Vagina (tissue), 2 donors: ENCODE measurements at regions not wholly inside any gene's neighbourhood (a gene's known extent, or its start where the extent isn't known, plus 50 kb on each side); places are given as distances from the start of the nearest gene placed in this dataset.

Experiments
- DNase-seq, 2 donors: peaks; one replicate each; pipeline ENCODE4 v3.0.0-alpha.2; 2017; ENCODE audit errors: extremely low spot score in 2 of 2
- H3K27ac ChIP-seq: fragments of 200-600 bp; sonication (generic); one replicate; pipeline ENCODE4 v1.5.1; 2019
- H3K27me3 ChIP-seq: fragments of 200-600 bp; sonication (generic); one replicate; pipeline ENCODE4 v1.5.1; 2019
- H3K36me3 ChIP-seq, 2 donors: fragments of 200-600 bp; sonication (generic); one replicate each; pipeline ENCODE4 v1.5.1; 2017 to 2019
- H3K4me1 ChIP-seq: fragments of 200-600 bp; sonication (generic); one replicate; pipeline ENCODE4 v1.5.1; 2019
- H3K4me3 ChIP-seq, 2 donors: fragments of 200-600 bp; sonication (generic); 1 replicate in 1 of 2; 2 replicates in 1 of 2; pipeline ENCODE4 v1.5.1; 2016 to 2019
- H3K9me3 ChIP-seq: fragments of 200-600 bp; sonication (generic); one replicate; pipeline ENCODE4 v1.5.1; 2019
- CTCF ChIP-seq, 3 experiments: fragments of 450-650 bp in 2 of 3; fragments of 200-600 bp in 1 of 3; sonication (generic) in 1 of 3; IDR thresholded peaks; one replicate each; pipeline ENCODE4 v1.5.1; 2017 to 2019; ENCODE audit warnings: antibody characterized with exemption in 3 of 3, mild to moderate bottlenecking in 2 of 3, moderate library complexity in 2 of 3
- POLR2A ChIP-seq, 2 donors: fragments of 450-650 bp; IDR thresholded peaks; one replicate each; pipeline ENCODE4 v1.6.1; 2017; ENCODE audit warnings: antibody characterized with exemption in 2 of 2, mild to moderate bottlenecking in 2 of 2, moderate library complexity in 2 of 2
- POLR2AphosphoS5 ChIP-seq, 2 donors: sonication (generic); formaldehyde crosslinking; IDR thresholded peaks; one replicate each; pipeline ENCODE4 v1.9.0; 2017; ENCODE audit warnings: antibody characterized with exemption in 2 of 2, mild to moderate bottlenecking in 2 of 2, low read depth in 1 of 2; ENCODE audit not compliant: insufficient read depth in 1 of 2
- intact Hi-C: fragments of 100-400 bp; cut with DNase I; formaldehyde crosslinking; loops from one replicate; pipeline ENCODE4 v1.15.1; 2023

GRCh38 chr4:20445933-20446723 is 194.4 kb downstream of the SLIT2 start:
- Histone ChIP-seq H3K27me3 (no peaks in the 10 kb centered on the region), H3K4me1 (no peaks in the 10 kb centered on the region), H3K27ac (no peak overlapping the region), H3K36me3 (no peaks in the 10 kb centered on the region), H3K9me3 (no peaks in the 10 kb centered on the region), H3K4me3 (no peak overlapping the region)
- TF ChIP-seq POLR2A (IDR thresholded peaks at IDR 0.05) (no peak), CTCF (IDR thresholded peaks at IDR 0.05) (no peak), POLR2AphosphoS5 (IDR thresholded peaks at IDR 0.05; ENCODE audit: insufficient read depth in 1 of 2, low read depth in 1 of 2) (no peak)
- intact Hi-C loops: no loop called here
- DNase-seq: no peak

- Histone ChIP-seq H3K36me3 (no peaks in the 10 kb centered on the region), H3K4me3 (no peak overlapping the region), H3K27me3 (no peaks in the 10 kb centered on the region), H3K9me3 (no peaks in the 10 kb centered on the region), H3K4me1 (no peaks in the 10 kb centered on the region), H3K27ac (no peak overlapping the region)
- DNase-seq: no peak
- TF ChIP-seq POLR2AphosphoS5 (IDR thresholded peaks at IDR 0.05; ENCODE audit: insufficient read depth in 1 of 2, low read depth in 1 of 2) (no peak), POLR2A (IDR thresholded peaks at IDR 0.05) (no peak), CTCF (IDR thresholded peaks at IDR 0.05) (no peak)
- intact Hi-C loops: no loop called here
Measured at GRCh38 chr4:20447103-20447502, 195.4 kb downstream of the SLIT2 start.

GRCh38 chr4:20451986-20452385 is 200.3 kb downstream of the SLIT2 start:
- no peak overlapping the region for H3K4me3 ChIP-seq
- no peaks in the 10 kb centered on the region for H3K36me3 ChIP-seq
- no peaks in the 10 kb centered on the region for H3K9me3 ChIP-seq
- H3K4me1 ChIP-seq: no peaks in the 10 kb centered on the region
- no peak overlapping the region for H3K27ac ChIP-seq
- H3K27me3 ChIP-seq: no peaks in the 10 kb centered on the region
- no peak for TF ChIP-seq POLR2AphosphoS5 (IDR thresholded peaks at IDR 0.05; ENCODE audit: insufficient read depth in 1 of 2, low read depth in 1 of 2)
- no peak for TF ChIP-seq POLR2A (IDR thresholded peaks at IDR 0.05)
- no peak for TF ChIP-seq CTCF (IDR thresholded peaks at IDR 0.05)
- no peak for DNase-seq
- intact Hi-C loops: no loop called here

GRCh38 chr4:20454515-20454914 is 202.8 kb downstream of the SLIT2 start:
- no peak overlapping the region for H3K27ac ChIP-seq
- intact Hi-C loops: no loop called here

More at GRCh38 chr4:20454515-20454914, 202.8 kb downstream of the SLIT2 start:
- Histone ChIP-seq H3K9me3 (no peaks in the 10 kb centered on the region), H3K4me3 (no peak overlapping the region), H3K36me3 (no peaks in the 10 kb centered on the region), H3K4me1 (no peaks in the 10 kb centered on the region), H3K27me3 (no peaks in the 10 kb centered on the region)
- DNase-seq: no peak
- TF ChIP-seq CTCF (IDR thresholded peaks at IDR 0.05) (no peak), POLR2A (IDR thresholded peaks at IDR 0.05) (no peak)
